PFSK-1 (cell line): ENCODE measurements at regions not wholly inside any gene's neighbourhood (a gene's known extent, or its start where the extent isn't known, plus 50 kb on each side); places are given as distances from the start of the nearest gene placed in this dataset.

Experiments
- REST ChIP-seq, 2 experiments: IDR thresholded peaks; 2 replicates each; pipeline versions ENCODE4 v1.6.1 to v1.8.0; 2011 to 2012; ENCODE audit warnings: low read depth in 2 of 2, low read length in 2 of 2, control low read depth in 1 of 2, inconsistent platforms in 1 of 2, mild to moderate bottlenecking in 1 of 2, moderate library complexity in 1 of 2; ENCODE audit not compliant: insufficient read depth in 1 of 2
- TAF1 ChIP-seq: IDR thresholded peaks from 2 replicates; pipeline ENCODE4 v1.6.1; 2012; ENCODE audit warnings: low read length, control low read depth, borderline replicate concordance; ENCODE audit not compliant: insufficient read depth

GRCh38 chr2:177051278-177051677 lies 161.3 kb upstream of the HNRNPA3 start:
- TF ChIP-seq TAF1 (no peak), REST (IDR thresholded peaks at IDR 0.05; ENCODE audit: insufficient read depth in 1 of 2, low read depth in 2 of 2, low read length in 2 of 2) (no peak)
